Caco-2 (cell line): ENCODE measurements at regions not wholly inside any gene's neighbourhood (a gene's known extent, or its start where the extent isn't known, plus 50 kb on each side); places are given as distances from the start of the nearest gene placed in this dataset.

Source experiments
- BruUV-seq: library from RNA; stranded (reverse); fragments of 400-500 nt; replicated peaks from 2 replicates; lab custom pipeline; 2021; lab: Mats Ljungman, UMichigan
- CTCF ChIA-PET: fragments of 300-600 bp; sonication (Branson Sonifier 250); formaldehyde crosslinking; loops from one replicate; lab custom pipeline; 2022; ENCODE audit warnings: antibody characterized with exemption; lab: Charles Lee
- POLR2A ChIA-PET: fragments of 300-600 bp; sonication (Branson Sonifier 250); formaldehyde crosslinking; loops from one replicate; lab custom pipeline; 2022; ENCODE audit warnings: antibody characterized with exemption; lab: Charles Lee
- DNase-seq, 2 experiments: peaks; one replicate each; pipeline versions ENCODE4 v3.0.0 to v3.0.0-alpha.2; 2020 to 2022
- H3K27me3 ChIP-seq: replicated peaks from 2 replicates; pipeline ENCODE4 v1.6.0; 2011; ENCODE audit warnings: low read length; ENCODE audit not compliant: control insufficient read depth, insufficient read depth
- H3K36me3 ChIP-seq: 2 replicates; pipeline ENCODE4 v1.5.1; 2011; ENCODE audit warnings: low read length; ENCODE audit not compliant: control insufficient read depth, insufficient read depth
- H3K4me1 ChIP-seq: fragments of 250-450 bp; sonication (Bioruptor Pico); 2 replicates; pipeline ENCODE4 v1.5.1; 2020; ENCODE audit warnings: mild to moderate bottlenecking
- H3K4me3 ChIP-seq: 2 replicates; pipeline ENCODE4 v1.5.1; 2011; ENCODE audit warnings: low read depth, mild to moderate bottlenecking, control low read depth, low read length
- H3K9me3 ChIP-seq: fragments of 250-450 bp; sonication (Bioruptor Pico); 2 replicates; pipeline ENCODE4 v1.5.1; 2020; ENCODE audit warnings: mild to moderate bottlenecking, moderate library complexity
- H3K27ac Mint-ChIP-seq: one replicate; pipeline ENCODE4 v1.8.0; 2022; ENCODE audit warnings: mixed read lengths; ENCODE audit not compliant: unreplicated experiment
- H3K27me3 Mint-ChIP-seq: one replicate; pipeline ENCODE4 v1.8.0; 2022; ENCODE audit warnings: mixed read lengths; ENCODE audit not compliant: insufficient read depth, unreplicated experiment
- H3K36me3 Mint-ChIP-seq: one replicate; pipeline ENCODE4 v1.8.0; 2022; ENCODE audit warnings: mild to moderate bottlenecking, mixed read lengths; ENCODE audit not compliant: insufficient read depth, unreplicated experiment
- H3K4me1 Mint-ChIP-seq: one replicate; pipeline ENCODE4 v1.8.0; 2022; ENCODE audit warnings: low read depth, mixed read lengths; ENCODE audit not compliant: unreplicated experiment
- H3K4me3 Mint-ChIP-seq: one replicate; pipeline ENCODE4 v1.8.0; 2022; ENCODE audit warnings: mild to moderate bottlenecking, moderate library complexity, mixed read lengths; ENCODE audit not compliant: unreplicated experiment
- H3K9me3 Mint-ChIP-seq: one replicate; pipeline ENCODE4 v1.8.0; 2022; ENCODE audit warnings: mixed read lengths; ENCODE audit not compliant: unreplicated experiment
- intact Hi-C: fragments of 100-400 bp; cut with micrococcal nuclease; formaldehyde crosslinking; loops from one replicate; pipeline ENCODE4 v1.10.0; 2022; ENCODE audit not compliant: unreplicated experiment
- TF ChIP-seq, protein P1 (sequence below), 2 experiments: fragments of 200-600 bp in 1 of 2; IDR thresholded peaks; 1 replicate in 1 of 2; 2 replicates in 1 of 2; pipeline versions ENCODE4 v1.5.1 to v1.8.0; 2011 to 2022; ENCODE audit warnings: antibody characterized with exemption in 1 of 2, control low read depth in 1 of 2, inconsistent platforms in 1 of 2, low read depth in 1 of 2, low read length in 1 of 2, mild to moderate bottlenecking in 1 of 2, moderate library complexity in 1 of 2; ENCODE audit not compliant: insufficient read depth in 1 of 2, severe bottlenecking in 1 of 2, unreplicated experiment in 1 of 2

DNA sequence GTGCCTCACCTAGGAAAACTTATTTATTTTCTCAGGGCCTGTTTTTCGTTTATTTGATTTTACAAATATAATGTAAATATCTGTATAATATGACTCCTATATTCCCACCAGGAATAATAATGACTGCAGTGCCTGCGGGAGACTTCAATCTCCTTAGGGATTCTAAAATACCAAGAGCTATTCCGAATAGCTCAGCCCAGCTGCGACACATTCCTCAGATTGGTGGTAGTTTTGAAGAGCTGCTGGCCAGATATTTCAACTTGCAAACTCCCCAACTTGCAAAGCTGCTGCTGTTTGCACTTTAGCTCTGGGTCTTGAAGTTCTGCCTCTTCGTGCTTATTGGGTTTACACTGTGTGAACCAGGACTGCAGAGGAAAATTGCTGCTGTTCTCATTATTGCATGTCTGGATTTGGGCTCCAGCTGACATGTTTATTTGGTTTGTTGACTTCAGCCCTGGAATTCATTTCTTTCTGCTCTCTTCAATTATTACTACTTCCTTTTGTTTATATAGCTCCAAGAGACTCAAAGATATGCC, 480.2 kb upstream of the CHST9 start:
- Mint-ChIP-seq H3K36me3 (no peaks in the 10 kb centered on the region), H3K27ac (no peak overlapping the region), H3K4me3 (no peak overlapping the region), H3K4me1 (no peaks in the 10 kb centered on the region), H3K27me3 (no peaks in the 10 kb centered on the region), H3K9me3 (no peaks in the 10 kb centered on the region)
- CTCF ChIA-PET, result no interaction called here
- no peaks in the 10 kb centered on the region for H3K9me3 ChIP-seq
- no peak for DNase-seq
- intact Hi-C loops, result no loop called here
- no peaks in the 10 kb centered on the region for H3K36me3 ChIP-seq
- H3K4me1 ChIP-seq, result no peaks in the 10 kb centered on the region
- BruUV-seq, result no TSS peak
- H3K27me3 ChIP-seq, result no peaks in the 10 kb centered on the region
- TF ChIP-seq, protein P1, sequence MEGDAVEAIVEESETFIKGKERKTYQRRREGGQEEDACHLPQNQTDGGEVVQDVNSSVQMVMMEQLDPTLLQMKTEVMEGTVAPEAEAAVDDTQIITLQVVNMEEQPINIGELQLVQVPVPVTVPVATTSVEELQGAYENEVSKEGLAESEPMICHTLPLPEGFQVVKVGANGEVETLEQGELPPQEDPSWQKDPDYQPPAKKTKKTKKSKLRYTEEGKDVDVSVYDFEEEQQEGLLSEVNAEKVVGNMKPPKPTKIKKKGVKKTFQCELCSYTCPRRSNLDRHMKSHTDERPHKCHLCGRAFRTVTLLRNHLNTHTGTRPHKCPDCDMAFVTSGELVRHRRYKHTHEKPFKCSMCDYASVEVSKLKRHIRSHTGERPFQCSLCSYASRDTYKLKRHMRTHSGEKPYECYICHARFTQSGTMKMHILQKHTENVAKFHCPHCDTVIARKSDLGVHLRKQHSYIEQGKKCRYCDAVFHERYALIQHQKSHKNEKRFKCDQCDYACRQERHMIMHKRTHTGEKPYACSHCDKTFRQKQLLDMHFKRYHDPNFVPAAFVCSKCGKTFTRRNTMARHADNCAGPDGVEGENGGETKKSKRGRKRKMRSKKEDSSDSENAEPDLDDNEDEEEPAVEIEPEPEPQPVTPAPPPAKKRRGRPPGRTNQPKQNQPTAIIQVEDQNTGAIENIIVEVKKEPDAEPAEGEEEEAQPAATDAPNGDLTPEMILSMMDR (IDR thresholded peaks at IDR 0.05; ENCODE audit: insufficient read depth in 1 of 2, low read depth in 1 of 2, low read length in 1 of 2, severe bottlenecking in 1 of 2, unreplicated experiment in 1 of 2), result no peak
- no peak overlapping the region for H3K4me3 ChIP-seq
- POLR2A ChIA-PET, result no interaction called here

DNA sequence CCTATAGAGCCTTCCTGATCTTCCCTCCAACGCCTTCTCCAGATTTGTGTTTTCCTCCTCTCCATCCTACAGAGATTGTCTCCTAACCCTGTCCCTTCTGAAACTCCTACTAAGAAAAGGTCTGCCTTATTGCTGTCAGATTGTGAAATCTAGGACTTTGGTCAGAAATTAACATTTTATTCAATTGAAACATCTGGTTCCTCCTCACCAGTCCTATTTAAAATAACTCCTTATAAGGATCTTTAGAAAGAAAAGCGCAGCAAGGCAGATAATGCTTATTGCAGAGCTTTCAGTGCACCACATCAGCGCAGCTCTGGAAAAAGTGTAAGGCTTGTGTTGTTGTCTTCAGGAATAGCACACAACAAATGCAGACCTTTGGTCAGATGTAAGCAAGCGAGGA, 477.8 kb upstream of the CHST9 start:
- Mint-ChIP-seq H3K9me3 (no peaks in the 10 kb centered on the region), H3K27ac (no peak overlapping the region), H3K4me1 (no peaks in the 10 kb centered on the region), H3K36me3 (no peaks in the 10 kb centered on the region), H3K4me3 (no peak overlapping the region), H3K27me3 (no peaks in the 10 kb centered on the region)
- Histone ChIP-seq H3K36me3 (no peaks in the 10 kb centered on the region), H3K27me3 (no peaks in the 10 kb centered on the region), H3K4me3 (no peak overlapping the region), H3K4me1 (no peaks in the 10 kb centered on the region), H3K9me3 (no peaks in the 10 kb centered on the region)
- intact Hi-C loops, result no loop called here
- no TSS peak for BruUV-seq
- ChIA-PET CTCF (no interaction called here), POLR2A (no interaction called here)
- DNase-seq, result no peak
- TF ChIP-seq, protein P1 (IDR thresholded peaks at IDR 0.05; ENCODE audit: insufficient read depth in 1 of 2, low read depth in 1 of 2, low read length in 1 of 2, severe bottlenecking in 1 of 2, unreplicated experiment in 1 of 2), result no peak

DNA sequence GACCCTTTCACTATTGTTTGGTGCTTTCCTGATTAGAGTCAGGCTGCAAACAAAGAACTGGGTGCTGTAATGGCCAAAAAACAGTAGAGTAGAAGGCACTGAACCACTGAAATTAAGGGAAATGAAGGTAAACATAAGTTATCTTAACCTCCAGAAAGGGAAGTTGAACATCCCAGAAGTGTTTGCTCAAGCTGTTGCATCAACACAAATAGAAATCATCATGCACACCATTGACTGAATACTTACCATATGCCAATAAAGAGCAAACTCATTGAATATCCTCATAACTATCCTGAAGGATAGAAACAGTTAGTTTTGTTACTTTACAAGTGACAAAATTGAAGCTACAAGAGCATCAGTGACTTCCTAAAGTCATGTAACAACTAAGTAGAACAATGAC, 477.4 kb upstream of the CHST9 start:
- no TSS peak for BruUV-seq
- Histone ChIP-seq H3K27me3 (no peaks in the 10 kb centered on the region), H3K36me3 (no peaks in the 10 kb centered on the region), H3K9me3 (no peaks in the 10 kb centered on the region), H3K4me3 (no peak overlapping the region), H3K4me1 (no peaks in the 10 kb centered on the region)
- Mint-ChIP-seq H3K4me1 (no peaks in the 10 kb centered on the region), H3K4me3 (no peak overlapping the region), H3K36me3 (no peaks in the 10 kb centered on the region), H3K27ac (no peak overlapping the region), H3K27me3 (no peaks in the 10 kb centered on the region), H3K9me3 (no peaks in the 10 kb centered on the region)
- CTCF ChIA-PET, result no interaction called here
- intact Hi-C loops, result no loop called here
- POLR2A ChIA-PET, result no interaction called here
- TF ChIP-seq, protein P1 (IDR thresholded peaks at IDR 0.05; ENCODE audit: insufficient read depth in 1 of 2, low read depth in 1 of 2, low read length in 1 of 2, severe bottlenecking in 1 of 2, unreplicated experiment in 1 of 2), result no peak
- DNase-seq, result no peak
